ENCODE measurements at regions not wholly inside any gene's neighbourhood (a gene's known extent, or its start where the extent isn't known, plus 50 kb on each side); places are given as distances from the start of the nearest gene placed in this dataset.

DNA sequence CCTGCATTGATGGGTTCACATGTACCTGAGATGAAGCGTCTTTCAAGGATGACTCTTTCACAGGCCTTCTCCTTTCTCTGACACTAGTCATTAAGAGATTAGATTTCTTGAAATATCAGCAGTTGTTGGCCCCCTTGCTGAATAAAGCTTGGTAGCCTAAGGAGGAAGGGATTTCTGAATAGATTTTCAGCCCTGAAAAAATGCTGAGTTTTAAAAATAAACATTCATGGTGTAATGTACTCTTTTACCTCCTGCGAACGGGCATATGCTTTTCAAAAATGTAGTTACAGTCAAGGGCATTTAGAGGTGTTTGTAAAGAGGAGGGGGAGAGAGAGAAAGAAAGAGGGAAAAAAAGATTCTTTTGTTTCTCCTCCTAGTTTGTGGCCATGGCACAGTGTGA, 222.7 kb downstream of the SOX4 start:
- no peak for DNase-seq (ENCODE audit: low spot score)

DNA sequence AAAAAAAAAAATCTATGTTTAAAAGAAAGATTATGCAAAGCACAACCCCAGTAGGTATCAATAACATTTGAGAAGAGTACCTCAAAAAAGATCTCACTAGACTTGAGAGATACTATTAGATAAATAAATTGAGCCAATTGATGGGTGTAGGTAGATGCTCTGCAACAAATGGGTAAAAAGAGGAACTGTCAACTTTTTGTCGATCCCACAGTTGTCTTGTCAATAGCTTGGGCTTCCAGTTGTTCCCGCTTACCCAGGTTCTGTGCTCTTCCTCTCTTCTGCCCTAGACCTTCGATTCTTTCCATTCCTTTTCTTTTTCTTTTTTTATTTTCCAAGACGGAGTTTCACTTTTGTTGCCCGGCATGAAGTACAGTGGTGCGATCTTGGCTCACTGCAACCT, 226.9 kb downstream of the SOX4 start:
- DNase-seq (ENCODE audit: low spot score) = no peak

DNA sequence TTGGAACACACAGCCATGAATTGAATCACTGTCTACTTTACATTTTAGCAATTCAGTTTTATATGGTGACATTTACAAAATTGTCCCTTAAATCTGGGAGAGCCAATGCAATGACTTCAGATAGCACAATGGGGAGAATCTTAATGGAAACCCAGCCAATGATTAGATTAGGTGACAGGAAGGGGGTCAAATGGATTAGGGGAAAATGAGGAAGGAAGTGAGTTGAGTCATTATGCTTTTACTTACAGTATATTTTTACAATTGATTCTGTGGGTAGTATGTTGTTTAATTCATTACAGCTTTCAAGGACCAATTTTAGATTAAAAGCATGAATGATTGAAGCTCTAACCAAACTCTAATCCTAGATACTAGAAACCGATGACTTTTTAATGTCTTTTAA, 229.8 kb downstream of the SOX4 start:
- DNase-seq (ENCODE audit: low spot score) = no peak

DNA sequence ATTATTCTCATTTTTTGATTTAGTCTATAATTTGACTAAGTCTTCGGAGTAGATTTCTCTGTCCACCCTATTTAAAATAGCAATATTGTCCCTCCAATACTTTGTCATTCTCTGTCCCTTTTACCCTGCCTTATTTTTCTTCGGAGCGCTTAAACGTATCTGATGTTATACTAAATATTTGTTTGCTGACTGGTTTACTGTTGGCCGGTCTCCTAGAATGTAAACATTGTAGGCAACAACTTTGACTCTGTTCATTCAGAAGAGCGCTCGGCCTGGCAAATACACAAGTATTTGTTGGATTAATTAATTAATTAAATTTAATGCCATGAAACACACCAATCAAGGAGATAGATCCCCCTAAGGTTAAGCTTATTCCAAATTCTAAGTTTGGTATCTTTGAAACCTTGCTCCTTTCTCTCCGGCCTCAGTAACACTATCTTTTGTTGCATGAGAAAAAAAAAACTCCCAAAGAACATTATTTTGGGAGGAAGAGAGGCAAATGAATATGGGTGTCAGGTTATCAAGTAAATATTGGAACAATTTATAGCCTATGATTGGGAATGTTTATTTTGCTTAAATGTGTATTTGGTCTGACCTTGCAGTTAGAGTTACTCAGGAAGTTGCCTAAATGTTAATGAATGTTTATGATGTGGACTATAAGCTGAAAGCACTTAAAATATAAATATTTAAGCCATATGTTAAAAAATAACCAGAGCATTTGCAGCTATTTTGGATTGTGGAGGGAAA, 231.1 kb downstream of the SOX4 start:
- no peak for DNase-seq (ENCODE audit: low spot score)

DNA sequence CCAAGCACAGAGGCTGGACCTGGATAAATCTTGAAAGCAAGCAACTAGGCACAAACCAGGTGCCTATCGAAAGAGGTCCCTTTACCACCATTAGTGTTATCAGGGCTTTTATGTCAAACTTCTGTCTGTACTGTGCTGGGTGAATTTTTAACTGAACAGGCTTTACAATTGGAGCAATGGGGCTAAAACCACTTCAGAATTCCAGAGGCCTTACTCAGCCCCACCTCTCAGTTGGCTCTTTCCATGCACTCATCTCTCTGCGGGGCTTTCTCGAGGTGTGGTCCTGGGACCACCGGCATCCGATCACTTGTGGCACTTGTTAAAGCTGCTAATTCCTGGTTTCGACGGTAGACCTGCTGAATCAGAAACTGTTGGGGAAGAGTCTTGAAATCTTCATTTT, 232.5 kb downstream of the SOX4 start:
- DNase-seq (ENCODE audit: low spot score) = no peak

DNA sequence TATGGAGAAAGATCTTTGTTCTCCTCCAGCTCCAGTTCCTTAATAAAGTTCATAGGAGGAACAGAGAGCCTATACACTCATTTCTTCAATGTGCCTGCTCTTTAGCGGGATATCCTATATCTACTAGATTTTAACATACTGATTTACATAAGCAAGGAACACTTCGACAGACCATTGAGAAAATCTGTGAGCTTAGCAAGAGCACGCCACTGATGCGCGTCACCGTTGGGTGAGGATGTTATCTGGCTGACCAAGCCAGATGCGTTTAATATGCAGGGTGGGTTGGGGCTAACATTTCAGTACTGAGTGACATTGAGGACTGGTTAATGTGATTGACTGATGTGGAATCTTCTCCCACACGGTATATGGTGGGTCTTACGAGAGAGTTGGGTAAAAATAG, 233.4 kb downstream of the SOX4 start:
- no peak for DNase-seq (ENCODE audit: low spot score)

DNA sequence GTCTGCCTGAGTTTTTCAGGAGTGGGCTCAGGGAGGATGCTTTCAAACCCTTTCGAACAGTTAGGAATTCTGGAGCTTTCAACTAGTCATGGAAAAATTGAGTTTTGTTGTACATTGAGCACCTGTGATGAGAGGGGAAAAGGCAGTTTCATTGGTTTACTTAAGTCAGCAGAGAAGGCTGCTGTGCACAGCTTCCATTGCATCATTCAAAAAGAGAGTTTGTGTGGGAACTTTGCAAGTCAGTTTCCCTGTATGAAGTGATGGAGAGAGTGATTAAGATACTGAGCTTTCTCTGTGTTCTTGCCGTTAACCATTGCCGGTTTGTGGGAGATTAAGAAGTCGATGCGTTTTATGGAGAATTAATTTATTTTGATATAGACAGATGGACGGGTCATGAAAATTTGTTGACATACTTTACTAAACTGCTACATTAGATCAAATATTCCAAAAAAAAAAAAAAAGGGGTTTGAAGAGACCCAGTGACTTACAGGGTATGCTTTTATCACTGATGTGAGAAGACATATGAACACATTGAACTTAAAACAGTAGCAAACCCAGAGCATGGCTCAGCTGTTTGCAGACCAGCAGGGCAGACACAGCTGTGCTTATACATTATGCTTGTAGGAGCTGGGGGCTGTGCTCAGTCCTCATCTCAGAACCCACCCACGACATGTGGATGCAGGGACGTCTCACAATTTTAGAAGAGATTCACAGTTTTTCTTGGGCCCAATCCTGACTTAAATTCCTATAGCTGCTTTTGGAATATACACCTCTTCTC, 234.1 kb downstream of the SOX4 start:
- DNase-seq (ENCODE audit: low spot score) = no peak

DNA sequence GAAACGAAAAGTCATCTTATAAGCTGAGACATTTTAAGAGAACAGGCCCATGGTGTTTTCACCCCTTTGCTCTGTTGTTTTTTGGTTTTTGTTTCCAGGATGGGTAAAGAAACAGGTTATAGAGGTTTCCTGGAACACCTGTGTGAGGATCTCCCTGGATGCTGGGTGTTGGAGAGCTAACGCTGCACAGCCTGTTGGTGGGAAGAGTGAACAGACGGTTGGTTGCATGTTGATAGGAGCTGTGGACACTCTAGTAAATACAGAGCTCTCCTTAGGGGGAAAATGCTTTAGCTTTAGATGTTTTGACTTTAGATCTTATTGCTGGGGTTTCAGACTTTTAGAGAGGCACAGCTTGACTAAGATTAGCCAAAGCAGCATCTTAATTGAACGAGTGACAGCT, 235.2 kb downstream of the SOX4 start:
- no peak for DNase-seq (ENCODE audit: low spot score)

DNA sequence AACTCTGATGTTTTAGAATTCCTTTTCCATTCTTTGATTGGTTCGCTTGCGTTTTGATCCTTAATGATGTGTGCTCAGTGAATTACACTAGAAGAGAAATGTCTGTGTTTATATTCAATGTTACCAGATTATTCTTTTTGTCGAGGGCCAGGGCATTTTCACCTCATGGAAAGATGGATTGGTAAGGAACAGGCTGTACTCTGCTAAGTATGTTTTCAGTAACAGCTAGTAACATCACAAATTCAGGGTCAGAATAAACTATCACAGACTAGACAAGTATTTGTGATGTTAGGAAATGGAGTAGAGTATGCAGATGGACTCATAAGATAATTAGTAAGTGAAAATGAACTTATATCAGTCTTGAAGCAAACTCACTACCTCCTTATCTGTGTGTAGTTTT, 235.6 kb downstream of the SOX4 start:
- DNase-seq (ENCODE audit: low spot score) = no peak

DNA sequence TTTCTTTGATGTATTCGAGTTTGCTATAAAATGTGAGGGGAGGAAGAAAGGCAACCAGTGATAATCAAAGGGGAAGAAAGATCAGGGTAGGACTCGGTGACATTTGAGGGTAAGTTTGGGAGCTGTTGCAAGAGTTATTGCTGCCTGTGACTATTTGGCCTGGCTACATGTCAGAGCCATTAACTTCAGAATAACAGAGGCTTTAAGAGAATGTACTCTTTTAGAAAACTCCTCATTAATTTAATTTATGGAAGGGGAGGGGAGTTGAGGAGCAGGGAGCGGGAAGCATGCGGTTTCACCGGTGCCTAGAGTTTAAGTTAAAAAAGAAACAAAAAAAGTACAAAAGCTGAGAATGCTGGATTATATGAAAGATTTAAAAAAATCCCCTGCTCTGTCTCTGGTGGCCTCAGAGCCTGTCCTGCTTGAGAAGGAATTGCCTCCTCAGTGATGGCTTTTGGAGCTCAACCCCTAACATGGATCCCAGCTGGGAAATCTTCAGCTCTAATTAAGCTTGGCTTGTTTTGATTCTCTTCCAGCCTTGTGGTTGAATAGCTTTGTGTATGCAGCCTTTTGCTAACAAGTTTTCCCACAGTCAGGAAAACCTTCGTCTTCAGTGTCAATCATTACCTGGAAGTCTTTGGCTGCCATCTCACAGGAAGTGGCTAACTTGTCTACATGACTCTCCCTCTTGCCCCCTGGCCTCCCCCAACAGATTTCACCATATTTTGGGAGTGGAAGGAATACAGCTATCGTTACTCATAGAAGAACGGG, 238.2 kb downstream of the SOX4 start:
- DNase-seq (ENCODE audit: low spot score) = no peak

DNA sequence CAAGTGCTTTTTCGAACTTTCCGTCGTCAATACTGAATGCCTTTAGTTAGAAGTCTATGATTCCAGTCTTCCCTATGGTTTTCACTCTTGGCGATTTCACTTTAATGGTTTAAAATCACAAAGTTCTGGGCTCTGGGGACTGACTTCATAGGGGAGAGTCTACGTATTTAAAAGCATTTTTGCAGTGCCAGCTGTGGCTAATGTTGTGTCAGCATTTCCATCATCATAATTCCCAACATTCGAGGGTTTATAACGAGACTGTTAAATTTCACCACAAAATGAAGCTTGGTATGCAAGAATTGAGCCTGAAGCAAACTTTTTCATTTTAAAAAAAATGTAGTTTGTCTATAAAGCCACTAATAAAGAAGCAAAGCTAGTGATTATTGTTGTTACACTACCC, 242.7 kb downstream of the SOX4 start:
- no peak for DNase-seq (ENCODE audit: low spot score)

DNA sequence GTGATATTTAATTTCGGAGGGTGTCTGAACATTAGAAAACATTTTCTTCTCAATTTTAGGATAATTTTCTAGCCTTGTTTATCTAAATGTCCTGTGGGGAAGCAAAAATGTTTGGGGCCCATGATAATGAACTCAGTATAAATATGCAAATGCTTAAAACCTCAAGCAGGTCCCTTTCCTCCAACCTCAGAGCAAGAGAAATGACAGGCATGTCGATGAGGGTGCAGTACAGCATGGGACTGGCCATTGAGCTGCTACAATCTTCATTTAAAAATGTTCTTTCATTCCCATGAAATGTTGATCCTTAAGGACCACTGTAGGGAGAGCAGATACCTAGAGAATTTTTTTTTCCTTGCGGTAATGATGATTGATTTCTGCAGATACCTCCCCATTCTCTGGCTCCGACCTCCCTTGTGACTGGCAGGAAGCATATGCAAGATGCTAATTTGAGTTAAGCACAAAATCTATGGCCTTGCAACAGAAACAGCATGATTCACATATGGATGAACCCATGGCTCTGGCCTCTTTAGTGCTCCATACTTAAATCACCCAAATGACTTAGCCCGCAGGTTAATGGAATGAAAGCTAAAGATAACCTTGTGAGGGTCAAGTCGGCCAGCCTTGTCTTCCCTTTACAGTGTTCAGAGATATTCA, 243.3 kb downstream of the SOX4 start:
- no peak for DNase-seq (ENCODE audit: low spot score)

DNA sequence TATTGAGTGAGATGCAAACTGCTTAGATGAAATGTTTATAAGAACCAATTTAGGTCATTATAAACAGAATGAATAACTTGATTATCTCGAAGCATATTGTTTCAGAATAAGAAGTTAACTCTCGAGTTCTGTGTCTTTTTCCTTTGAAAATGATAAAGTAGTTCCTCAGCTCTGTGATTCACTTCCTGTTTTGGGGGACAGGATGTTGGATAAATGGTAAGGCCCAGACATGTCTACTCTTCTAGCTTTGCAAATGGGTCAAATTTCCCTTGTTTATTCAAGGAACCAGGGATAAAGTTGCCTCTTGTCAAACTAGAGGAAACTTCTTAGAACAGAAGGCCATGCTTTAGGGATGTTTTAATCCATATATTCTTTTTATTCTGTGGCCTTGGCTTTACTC, 246.9 kb downstream of the SOX4 start:
- DNase-seq (ENCODE audit: low spot score) = no peak

DNA sequence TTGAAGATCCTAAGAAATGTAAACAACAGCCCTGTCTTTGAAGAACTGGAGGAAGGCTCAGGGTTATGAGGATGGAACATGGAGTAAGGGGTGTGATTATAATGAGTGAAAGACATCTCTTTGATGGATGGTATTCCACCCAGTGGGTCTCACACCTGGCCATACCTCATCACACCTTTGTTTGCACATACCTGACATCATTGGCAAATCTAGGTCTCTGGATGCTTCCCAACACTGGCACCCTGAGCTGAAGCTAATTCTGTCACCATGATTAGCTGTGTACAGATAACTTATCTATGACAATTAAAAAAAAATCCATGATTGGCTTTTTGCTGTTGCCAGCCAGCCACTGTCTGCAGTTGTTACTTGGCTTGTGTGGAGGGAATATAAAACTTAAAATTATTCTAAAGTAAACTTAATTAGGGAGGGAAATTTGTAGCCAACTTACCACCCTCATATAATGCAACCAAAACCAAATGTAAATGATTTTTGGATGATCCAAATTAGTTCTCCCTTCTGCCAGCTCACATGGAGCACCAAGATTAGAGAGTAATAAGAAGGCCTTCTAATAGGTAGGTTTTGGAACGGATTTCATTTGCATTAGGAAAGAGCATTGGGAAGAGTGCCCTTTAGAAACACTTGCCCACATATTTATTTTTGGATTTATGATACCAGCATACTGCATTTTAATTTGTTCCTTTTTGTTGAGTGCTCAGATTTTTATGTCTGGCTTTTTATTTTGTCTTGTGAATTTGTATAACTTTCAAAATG, 249.5 kb downstream of the SOX4 start:
- DNase-seq (ENCODE audit: low spot score) = no peak

DNA sequence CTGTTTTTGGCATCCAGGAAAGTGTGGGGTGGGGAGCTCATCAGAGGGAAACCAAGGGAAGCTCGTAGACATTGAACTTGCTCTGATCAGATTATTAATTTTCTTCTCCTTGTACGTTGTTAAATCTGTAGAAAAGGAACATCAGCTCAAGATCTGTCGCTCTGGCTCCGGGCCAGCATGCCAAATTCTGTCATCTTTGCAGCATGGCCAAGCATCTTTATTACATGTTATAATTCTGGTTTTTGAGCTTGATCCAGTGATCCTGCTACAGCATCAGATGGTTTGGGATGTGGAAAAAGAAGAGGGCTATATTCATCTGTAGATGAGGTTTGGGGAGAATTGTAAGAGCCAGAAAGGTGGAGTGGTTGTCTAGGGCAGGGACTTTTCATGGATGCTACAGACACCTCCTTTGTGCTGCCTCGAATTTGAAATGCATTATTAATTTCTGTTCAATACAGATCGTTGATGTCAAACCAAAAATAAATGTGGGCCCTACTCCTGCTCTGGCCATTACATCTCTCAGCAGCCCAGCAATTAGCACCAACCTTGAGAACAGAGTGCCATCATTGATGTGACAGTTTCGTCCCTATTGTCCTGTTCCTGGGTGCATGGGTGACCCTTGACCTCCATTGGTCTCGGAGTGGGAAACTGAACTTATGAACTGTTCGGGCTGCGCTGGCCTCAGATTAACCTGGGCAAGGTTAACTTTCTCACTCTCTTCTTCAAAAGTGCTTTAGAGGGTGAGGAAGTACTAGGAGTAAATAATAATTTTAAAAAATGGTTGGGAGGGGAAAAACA, 250.8 kb downstream of the SOX4 start:
- DNase-seq (ENCODE audit: low spot score) = no peak

DNA sequence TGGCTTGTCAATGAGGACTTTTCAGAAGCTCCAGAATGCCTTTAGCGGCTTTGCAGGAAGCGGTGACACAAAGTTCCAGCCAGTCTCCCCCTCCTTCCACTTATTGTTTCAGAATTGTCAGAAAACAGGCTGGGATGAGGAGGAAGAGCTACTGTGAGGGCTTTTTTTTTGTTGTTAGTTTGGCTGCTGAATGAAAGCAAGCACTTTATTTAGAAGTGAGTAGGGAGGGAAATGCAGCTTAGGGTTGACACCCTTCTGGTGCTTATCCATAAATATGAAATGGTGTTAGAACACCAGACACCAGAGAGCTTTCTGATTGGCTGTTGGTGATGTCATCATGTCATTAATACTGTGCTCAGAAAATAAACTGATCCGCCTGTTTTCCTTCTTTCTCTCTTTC, 251.5 kb downstream of the SOX4 start:
- no peak for DNase-seq (ENCODE audit: low spot score)

DNA sequence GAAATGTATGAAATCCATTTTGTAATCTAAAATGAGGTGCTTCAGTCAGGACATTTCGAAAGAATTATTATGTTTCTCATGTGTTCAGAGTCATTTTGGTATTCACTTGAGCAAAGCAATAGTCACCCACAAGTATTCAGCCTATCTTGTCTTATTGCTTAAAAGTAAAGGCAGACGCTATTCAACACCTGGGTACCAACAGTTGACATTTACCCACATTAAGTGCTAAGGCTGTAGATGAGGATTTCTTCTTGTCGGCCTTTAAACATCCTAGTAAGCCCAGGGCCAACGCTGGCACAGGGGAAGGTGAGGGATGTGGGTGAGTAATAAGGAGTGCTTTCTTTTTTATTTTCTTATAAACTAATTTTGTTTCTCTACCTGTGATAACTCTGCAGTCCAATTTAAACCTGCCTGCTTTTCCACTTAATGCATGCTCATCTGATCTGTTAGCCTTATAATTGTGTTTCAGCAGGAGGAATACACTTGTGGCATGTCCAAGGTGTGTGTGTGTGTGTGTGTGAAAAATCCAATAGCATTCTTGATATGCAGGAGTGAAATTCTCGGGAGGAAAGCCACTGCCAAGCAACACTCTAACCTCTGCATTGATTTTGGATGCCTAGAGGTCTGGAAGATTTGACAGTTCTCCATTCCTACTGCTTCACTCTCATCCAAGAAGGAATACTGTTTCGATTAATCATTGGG, 252.0 kb downstream of the SOX4 start:
- no peak for DNase-seq (ENCODE audit: low spot score)

DNA sequence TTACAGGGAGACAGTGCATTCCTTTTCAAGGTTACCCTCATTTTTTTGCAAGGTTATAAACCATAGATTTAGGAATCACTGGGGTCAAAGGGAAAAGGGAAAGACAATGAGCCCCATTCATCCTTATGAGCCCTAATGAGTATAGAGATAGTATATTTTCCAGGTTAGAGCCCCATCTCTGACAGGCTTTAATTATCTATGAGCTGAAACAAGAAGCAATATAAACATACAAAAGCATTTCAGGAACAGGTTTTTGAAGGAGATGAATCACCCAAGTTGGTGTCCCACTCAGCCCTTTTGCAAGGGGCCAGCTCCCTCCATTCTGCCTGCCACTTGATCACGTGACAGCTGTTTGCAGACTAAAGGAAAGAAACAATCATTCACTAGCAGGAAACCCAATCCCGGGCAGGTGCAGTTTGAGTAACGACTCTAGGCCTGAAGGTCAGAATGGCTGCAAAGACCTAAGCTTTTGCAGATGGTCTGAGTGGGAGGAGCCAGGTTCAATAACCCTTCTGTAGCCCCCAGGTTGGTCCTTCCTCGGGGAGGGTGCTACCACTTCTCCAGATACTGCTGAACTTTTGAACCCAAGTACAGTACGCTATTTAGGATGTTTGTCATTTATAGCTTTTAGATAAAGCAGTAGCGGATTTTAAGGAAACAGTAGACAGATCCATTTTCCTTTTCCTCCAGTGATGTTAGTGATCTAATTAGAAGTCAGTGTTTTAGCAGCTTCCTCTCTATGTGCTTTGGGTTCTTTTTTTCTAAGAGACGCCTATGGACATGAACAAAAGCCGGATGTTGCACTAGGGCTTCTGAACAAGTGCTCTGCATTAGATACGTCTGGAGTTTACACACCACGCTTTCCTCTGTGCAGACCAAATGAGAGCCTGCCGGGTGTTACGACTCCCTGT, 253.2 kb downstream of the SOX4 start:
- DNase-seq (ENCODE audit: low spot score) = no peak
